Kasumi-1 (cell line): ENCODE measurements at regions not wholly inside any gene's neighbourhood (a gene's known extent, or its start where the extent isn't known, plus 50 kb on each side); places are given as distances from the start of the nearest gene placed in this dataset.
"Not testable (repeated sequence)": the region's sequence is repeated elsewhere in the genome, so short reads cannot be mapped to it uniquely, and the experiment has no call there.

Experiments used
- DNase-seq, 2 experiments: peaks; one replicate each; lab custom pipeline; 2025; lab: John Stamatoyannopoulos, UW

- DNase-seq = peak; percentile 79 to 93
Observed at GRCh38 chr5:36739751-36740221, 133.4 kb downstream of the SLC1A3 start.

GRCh38 chr5:36740259-36740898 lies 134.0 kb downstream of the SLC1A3 start:
- no peak for DNase-seq

GRCh38 chr5:36741128-36741527 lies 134.7 kb downstream of the SLC1A3 start:
- DNase-seq = no peak

DNA sequence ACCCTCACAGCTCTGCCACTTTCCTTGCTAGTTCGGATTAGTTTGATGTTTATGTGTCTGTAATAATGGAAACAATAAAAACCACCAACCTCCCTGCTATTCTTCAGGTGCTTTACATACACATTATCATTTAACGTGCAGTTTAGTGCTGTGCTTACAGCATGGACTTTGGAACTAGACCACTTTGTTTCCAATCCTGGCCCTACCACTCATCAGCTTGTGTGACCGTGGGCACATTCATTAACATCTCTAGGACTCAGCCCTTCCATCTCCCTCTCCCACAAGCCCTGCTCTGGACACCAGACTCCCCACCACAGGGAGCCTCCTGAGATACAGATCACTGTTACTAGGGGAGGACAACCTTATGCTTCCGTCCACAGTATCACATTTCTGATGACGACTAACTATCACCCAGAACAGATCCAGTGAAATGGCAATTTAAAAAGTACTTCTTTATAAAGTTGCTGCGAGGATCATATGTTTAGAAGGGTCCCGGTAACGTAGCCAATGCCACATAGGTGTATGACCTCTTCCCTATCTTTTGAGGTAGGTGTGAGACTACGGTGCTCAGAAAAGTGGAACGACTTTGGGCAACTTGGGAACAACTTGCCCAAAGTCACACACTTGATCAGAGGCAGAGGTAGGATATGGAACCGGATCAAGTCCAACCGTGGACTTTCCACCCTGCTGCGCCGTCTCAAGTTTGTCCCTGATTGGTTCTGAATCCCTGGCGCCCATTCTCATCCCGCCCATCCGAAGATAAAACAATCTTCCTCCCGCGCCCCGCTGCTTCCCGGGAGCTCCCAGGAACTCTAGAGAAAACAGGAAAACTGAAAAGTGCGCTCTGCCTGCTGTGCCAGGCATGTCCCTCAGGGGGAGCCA lies 132.4 kb upstream of the NIPBL start:
- DNase-seq = no peak

GRCh38 chr5:36744773-36745589 lies 131.6 kb upstream of the NIPBL start:
- peak; percentile 65 to 67 for DNase-seq

DNA sequence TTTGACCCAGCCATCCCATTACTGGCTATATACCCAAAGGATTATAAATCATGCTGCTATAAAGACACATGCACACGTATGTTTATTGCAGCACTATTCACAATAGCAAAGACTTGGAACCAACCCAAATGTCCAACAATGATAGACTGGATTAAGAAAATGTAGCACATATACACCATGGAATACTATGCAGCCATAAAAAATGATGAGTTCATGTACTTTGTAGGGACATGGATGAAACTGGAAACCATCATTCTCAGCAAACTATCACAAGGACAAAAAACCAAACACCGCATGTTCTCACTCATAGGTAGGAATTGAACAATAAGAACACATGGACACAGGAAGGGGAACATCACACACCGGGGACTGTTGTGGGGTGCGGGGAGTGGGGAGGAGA lies 128.8 kb upstream of the NIPBL start:
- DNase-seq = not testable (repeated sequence)

DNA sequence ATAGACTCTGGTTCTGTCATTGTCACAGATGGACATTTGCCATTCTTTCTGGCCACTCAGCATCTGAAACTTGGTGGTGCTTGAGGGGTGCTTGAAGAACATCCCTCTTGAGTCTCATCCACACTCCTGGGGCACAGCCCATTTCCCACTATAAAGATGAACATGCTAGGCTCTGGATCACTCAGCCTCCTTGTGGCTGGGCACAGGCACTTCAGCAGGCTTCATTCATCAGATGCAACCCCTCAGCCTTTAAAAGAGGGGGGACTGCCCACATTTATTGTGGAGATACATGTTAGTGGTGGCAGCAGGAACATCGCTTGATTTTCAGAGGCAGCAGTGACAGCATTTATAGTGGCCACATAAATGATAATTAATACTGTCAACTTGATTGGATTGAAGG lies 124.7 kb upstream of the NIPBL start:
- peak; percentile 5 to 7 for DNase-seq

DNA sequence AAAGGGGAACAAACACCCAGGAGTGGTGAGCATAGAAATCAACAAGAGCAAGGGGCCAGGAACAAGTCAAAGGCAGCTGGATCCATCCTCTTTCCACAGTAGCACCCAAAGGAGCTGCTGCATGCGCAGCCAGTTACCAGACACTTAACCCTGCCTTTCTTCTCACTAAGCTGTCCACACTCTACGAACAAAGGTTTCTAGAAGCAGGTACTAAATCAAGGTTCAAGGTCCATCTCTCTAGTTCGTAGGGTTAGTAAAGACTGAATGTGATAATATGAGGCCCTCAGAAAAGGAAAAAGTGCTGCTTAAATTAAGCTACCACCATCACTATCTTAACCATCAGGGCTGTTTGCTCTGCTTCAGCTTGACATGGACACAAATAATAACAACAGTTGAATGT lies 121.2 kb upstream of the NIPBL start:
- no peak for DNase-seq

DNA sequence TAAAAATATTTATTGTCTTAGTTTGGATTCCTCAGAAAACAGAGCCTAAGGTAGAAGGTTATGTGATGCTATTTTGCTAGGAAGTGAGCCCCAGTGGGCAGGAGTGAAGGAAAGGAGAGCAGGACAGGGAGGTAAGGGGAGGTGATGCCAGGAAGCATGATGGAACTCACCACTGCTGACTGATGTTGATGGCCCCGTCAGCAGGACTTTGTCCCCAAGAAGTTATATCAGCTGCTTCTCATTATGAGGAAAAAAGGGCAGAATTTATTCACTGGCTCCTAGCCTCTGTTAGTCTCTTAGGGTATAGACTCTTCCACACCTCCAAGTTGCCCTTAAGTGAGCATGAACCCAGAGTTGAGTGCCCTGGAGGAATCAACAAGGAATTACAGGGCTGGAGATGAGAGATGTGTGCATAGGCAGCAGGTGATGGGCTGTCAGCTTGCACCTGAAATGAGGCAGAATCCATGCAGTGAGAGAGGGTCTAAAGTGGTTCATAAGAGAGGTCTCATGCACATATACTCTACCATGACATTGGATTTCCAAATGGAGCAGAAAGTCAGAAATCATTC lies 120.6 kb upstream of the NIPBL start:
- no peak for DNase-seq

DNA sequence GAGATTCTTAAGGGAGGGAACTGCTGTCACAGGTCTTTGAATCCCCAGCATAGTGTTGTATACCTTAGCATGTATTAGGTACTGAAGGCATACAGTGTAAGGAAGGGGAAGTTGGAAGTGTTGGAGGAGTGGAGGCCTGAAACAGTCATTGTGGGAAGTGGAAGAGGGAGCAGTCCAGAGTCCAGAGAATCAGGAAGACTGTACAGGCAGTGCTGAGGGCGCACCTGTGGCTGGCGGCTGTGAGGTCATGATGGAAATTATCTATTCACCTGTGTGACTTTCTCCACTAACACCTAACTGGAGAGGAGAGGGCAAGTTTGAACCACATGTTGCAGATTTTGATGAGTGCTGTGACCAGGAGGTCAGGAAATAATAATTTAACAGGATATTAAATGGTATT lies 119.7 kb upstream of the NIPBL start:
- no peak for DNase-seq

DNA sequence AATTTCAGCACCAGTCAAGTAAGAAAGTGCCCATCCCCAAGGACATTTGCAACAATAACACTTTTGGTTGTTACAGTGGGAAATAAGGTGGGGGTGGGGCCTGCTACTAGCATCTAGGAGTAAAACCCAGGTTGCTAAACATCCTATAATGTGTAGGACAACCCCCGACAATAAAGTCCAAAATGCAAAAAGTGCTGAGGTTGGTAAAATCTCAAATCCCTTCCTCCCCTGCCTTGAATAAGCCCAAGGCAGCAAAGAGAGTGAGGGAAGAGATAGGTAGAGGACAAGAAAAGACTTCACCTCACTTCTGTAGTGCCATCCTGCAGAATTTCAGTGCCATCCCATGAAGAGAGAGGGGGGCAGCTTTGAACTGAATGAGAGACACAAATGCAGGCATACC lies 117.5 kb upstream of the NIPBL start:
- no peak for DNase-seq

GRCh38 chr5:36763454-36763853 lies 113.1 kb upstream of the NIPBL start:
- DNase-seq = no peak

- no peak for DNase-seq
Observed at GRCh38 chr5:36765876-36766275, 110.7 kb upstream of the NIPBL start.

DNA sequence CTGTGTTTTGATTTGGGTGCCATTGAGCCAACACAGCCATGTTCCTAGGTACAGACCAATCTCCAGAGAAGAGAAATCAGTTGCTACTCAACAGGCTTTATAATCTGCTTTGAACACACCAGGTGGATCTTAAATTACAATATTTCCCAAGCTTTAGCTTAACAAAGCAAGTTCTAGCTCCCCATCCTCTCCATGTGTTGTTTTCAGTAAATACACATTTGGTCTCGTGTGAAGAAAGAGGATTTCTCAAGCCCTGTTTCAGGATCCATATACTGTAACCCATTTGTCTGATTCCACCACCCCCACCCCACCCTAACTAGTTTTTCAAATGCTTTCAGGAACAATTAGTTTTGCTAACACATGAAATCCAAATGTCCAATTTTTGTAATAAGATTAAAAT lies 109.6 kb upstream of the NIPBL start:
- DNase-seq = no peak

DNA sequence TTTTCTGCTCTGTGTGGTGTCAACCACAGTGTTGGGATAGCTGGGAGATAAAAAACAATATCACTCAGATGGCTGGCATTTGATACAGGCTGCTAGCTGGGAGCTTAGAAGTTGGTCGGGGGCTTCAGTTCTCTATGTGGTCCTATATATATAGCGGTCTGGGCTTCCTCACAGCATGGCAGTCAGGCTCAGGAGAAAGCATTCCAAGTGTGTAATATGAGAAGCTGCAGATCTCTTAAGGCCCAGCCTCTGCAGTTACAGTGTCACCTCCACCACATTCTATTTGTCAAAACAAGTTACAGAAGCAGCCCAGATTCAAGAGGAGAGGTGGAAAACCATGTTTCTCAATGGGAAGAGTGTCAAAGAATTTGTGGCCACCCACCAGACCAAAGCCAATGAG lies 108.1 kb upstream of the NIPBL start:
- DNase-seq = no peak

GRCh38 chr5:36769129-36769770 lies 107.3 kb upstream of the NIPBL start:
- DNase-seq = no peak

DNA sequence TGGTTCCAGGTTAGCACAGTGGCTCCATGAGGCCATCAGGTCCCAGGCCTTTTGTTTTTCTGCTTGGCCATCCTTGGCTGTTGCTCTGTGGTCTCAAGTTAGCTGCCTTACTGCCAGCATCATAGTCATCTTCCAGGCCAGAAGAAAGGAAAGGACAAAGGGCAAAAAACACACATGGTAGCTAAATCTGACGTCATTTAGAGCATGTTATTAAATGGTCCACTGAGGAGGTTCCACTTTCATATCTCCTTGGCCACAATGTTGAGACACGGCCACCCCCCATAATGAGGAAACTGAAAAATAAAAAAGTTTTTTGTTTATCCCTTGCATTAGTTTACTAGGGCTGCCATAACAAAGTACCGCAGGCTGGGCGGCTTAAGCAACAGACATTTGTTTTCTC lies 106.4 kb upstream of the NIPBL start:
- DNase-seq = no peak

GRCh38 chr5:36772276-36773140 lies 104.1 kb upstream of the NIPBL start:
- no peak for DNase-seq

DNA sequence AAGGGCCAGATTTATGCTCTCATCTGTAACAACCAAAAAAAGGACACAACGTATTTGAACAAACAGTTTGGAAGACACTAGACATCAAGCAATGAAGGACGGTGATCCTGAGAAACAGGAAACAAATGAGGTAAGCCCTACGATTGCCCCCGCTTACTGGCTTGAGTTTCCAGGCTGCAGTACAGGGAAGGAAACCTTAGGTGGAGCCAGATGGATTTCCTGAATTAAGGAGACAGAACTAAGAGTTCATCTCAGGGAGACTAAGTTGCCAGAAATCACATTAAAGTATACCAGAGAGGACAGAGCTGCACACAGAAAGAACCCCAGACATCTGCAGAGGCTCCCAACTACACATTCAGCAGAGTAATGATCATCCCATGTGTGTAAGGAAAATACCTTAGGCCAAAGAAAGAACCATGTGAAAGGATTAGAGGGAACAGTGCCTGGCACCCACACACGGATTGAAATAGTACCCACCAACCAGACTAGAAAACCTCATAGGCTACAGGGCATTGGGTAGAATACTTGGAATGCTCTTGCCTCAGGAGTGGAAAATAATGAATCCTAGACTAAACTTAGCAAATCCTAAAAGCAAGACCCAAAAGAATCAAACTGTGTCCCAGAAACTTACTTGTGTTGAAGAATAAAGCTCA lies 99.3 kb upstream of the NIPBL start:
- peak; percentile 47 to 52 for DNase-seq

- peak in 1 of 2 experiments; percentile 13 for DNase-seq
Observed at GRCh38 chr5:36778336-36778735, 98.2 kb upstream of the NIPBL start.
